22Rv1 (cell line): ENCODE measurements at regions not wholly inside any gene's neighbourhood (a gene's known extent, or its start where the extent isn't known, plus 50 kb on each side); places are given as distances from the start of the nearest gene placed in this dataset.

Experiments
- ZFX ChIP-seq: fragments of 450-650 bp; IDR thresholded peaks from 2 replicates; pipeline ENCODE4 v1.6.1; 2017; ENCODE audit warnings: antibody characterized with exemption, borderline replicate concordance
- TF ChIP-seq, protein P1 (sequence below): fragments of 450-650 bp; IDR thresholded peaks from 2 replicates; pipeline ENCODE4 v1.5.1; 2017; ENCODE audit warnings: mild to moderate bottlenecking

DNA sequence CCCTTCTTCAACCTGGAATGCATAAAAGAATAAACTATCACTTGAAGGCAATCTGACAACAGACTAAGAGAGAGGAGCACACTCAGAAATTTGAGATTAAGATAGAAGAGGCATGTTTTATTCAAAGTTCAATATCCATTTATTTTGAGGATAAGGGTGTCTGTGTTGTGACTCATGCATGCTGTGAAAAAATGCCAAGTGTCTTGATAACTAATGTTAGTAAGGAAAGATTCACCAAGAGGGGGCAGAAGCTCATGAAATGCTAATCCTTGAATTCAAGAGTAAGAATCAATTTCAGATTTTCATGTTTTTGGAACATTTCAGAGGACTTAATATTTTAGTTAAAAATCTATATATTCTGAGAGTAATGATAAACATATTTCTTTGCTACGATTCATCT lies 94.0 kb downstream of the IFI44 start:
- TF ChIP-seq, protein P1, sequence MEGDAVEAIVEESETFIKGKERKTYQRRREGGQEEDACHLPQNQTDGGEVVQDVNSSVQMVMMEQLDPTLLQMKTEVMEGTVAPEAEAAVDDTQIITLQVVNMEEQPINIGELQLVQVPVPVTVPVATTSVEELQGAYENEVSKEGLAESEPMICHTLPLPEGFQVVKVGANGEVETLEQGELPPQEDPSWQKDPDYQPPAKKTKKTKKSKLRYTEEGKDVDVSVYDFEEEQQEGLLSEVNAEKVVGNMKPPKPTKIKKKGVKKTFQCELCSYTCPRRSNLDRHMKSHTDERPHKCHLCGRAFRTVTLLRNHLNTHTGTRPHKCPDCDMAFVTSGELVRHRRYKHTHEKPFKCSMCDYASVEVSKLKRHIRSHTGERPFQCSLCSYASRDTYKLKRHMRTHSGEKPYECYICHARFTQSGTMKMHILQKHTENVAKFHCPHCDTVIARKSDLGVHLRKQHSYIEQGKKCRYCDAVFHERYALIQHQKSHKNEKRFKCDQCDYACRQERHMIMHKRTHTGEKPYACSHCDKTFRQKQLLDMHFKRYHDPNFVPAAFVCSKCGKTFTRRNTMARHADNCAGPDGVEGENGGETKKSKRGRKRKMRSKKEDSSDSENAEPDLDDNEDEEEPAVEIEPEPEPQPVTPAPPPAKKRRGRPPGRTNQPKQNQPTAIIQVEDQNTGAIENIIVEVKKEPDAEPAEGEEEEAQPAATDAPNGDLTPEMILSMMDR: no peak
- no peak for TF ChIP-seq ZFX
